Naive thymus-derived CD8-positive, alpha-beta T cell (primary cell): ENCODE measurements at regions not wholly inside any gene's neighbourhood (a gene's known extent, or its start where the extent isn't known, plus 50 kb on each side); places are given as distances from the start of the nearest gene placed in this dataset.

Experiments used
- ATAC-seq, 2 donors: fragments of 150-1000 bp; cut with Tn5 transposase in 1 of 2; sonication (Bioruptor Pico), chemical (Tn5 transposase) in 1 of 2; 1 replicate in 1 of 2; 2 replicates in 1 of 2; pipeline ENCODE4 v1.10.0; 2021; ENCODE audit warnings: mild to moderate bottlenecking in 2 of 2, moderate library complexity in 2 of 2
- POLR2A ChIA-PET: fragments of 350-600 bp; sonication (Branson Sonifier 250); formaldehyde crosslinking; loops from one replicate; lab custom pipeline; 2021; ENCODE audit warnings: antibody characterized with exemption; lab: Charles Lee
- DNase-seq, 10 donors: peaks; one replicate each; pipeline versions ENCODE4 v3.0.0 to v3.0.0-alpha.2; 2020 to 2022
- H3K27ac Mint-ChIP-seq, 10 donors: one replicate each; pipeline ENCODE4 v1.8.0; 2020 to 2022; ENCODE audit warnings: mild to moderate bottlenecking in 10 of 10, mixed read lengths in 10 of 10, moderate library complexity in 4 of 10, inconsistent platforms in 1 of 10
- H3K27me3 Mint-ChIP-seq, 5 donors: one replicate each; pipeline ENCODE4 v1.8.0; 2021 to 2022; ENCODE audit warnings: mixed read lengths in 5 of 5
- H3K36me3 Mint-ChIP-seq, 3 donors: one replicate each; pipeline ENCODE4 v1.8.0; 2020 to 2022; ENCODE audit warnings: mixed read lengths in 3 of 3, mild to moderate bottlenecking in 2 of 3, inconsistent platforms in 1 of 3
- H3K4me1 Mint-ChIP-seq, 4 donors: one replicate each; pipeline ENCODE4 v1.8.0; 2021 to 2022; ENCODE audit warnings: mixed read lengths in 4 of 4
- H3K4me3 Mint-ChIP-seq, 10 donors: one replicate each; pipeline ENCODE4 v1.8.0; 2020 to 2022; ENCODE audit warnings: mild to moderate bottlenecking in 10 of 10, mixed read lengths in 10 of 10, moderate library complexity in 6 of 10, inconsistent platforms in 1 of 10
- H3K9me3 Mint-ChIP-seq, 9 donors: one replicate each; pipeline ENCODE4 v1.8.0; 2020 to 2022; ENCODE audit warnings: mixed read lengths in 9 of 9, mild to moderate bottlenecking in 3 of 9, inconsistent platforms in 1 of 9, moderate library complexity in 1 of 9

DNA sequence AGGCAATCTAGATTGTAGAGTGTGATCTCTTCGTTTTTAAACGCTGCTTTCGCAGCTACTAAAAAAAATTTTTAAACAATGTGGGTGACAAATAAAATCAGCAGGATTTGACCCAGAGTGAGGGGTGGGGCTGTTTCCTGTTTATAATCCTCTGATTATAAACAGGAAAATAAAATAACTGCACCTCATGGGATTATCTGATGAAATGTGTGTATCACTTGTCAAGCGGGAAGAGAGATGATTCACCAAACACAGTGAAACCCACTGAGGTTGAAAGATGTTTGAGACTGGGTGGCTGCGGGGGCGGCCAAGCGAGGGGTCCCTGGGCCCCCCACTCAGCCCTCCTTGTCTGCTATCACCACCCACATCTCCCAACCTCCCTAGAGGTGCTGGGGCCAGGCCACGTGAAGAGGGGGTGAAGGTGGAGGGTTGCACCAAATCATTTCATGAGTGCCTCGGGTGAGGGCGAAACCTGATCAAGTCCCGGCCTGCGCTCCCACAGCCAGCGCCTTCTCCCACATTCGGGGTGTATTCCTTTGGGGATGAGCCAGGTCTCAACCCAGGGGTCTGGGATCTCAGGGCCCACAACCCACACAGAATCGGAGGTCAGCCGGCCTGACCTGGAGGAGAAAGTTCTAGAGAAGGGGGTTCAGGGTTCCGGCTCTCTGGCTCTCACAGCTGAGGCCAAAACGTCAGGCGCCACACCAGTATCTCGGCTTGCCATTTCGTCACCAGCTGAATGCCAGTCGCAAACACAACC is 212.5 kb downstream of the BMP7 start:
- Mint-ChIP-seq H3K9me3 (peaks cover 0 to 3% (median 0%) of the 10 kb centered on the region in 9 donors), H3K4me1 (no peaks in the 10 kb centered on the region), H3K27me3 (peaks cover 3 to 19% (median 8%) of the 10 kb centered on the region in 5 donors), H3K4me3 (no peak overlapping the region), H3K27ac (no peak overlapping the region), H3K36me3 (peaks cover 0 to 3% (median 0%) of the 10 kb centered on the region in 3 donors)
- no peak for ATAC-seq
- POLR2A ChIA-PET: no interaction called here
- no peak for DNase-seq

DNA sequence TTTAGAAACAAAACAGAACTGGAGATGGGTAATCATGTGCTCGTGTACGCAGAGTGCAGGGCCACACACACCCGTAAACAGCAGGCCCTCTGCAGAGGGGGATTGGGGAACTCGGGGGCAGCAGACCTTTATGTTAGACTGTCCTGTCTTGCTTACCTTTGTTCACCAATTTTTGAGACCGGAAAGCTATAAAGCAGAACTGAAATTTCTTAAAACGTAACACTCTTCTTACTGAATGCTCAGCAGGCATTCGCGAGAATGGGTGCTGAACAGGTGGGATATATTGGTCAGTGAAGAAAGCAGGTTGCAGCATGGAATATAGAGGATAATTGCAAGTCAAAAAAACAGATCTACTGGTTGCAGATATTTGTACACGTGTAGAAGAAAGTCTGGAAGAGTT is 211.1 kb downstream of the BMP7 start:
- H3K4me1 Mint-ChIP-seq: no peaks in the 10 kb centered on the region
- no peak overlapping the region for H3K4me3 Mint-ChIP-seq
- no peak for ATAC-seq
- POLR2A ChIA-PET: no interaction called here
- H3K36me3 Mint-ChIP-seq: peaks cover 0 to 3% (median 0%) of the 10 kb centered on the region in 3 donors
- peaks cover 0 to 3% (median 0%) of the 10 kb centered on the region in 9 donors for H3K9me3 Mint-ChIP-seq
- H3K27ac Mint-ChIP-seq: peak overlapping the region in 1 of 10 donors; percentile 74
- DNase-seq: no peak
- H3K27me3 Mint-ChIP-seq: peaks cover 5 to 16% (median 9%) of the 10 kb centered on the region in 5 donors

DNA sequence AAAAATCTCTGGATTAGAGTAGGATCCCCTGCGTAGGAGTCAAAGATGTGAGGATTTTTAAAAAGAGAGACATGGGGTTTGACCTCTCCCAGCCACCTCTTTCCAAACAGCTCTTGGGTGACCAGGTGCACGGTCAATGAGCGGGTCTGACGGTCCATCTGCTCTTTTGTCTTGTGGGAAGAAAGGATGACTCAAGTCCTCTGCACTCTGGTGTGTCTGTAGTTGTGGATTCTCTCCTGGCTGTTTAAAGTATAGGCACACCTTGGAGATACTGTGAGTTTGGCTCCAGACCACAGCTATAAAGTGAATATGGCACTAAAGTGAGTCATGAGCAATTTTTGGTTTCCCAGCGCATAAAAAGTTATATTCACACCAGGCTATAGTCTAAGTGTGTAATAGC is 209.8 kb downstream of the BMP7 start:
- peak overlapping the region in 1 of 10 donors; percentile 53 for H3K27ac Mint-ChIP-seq
- DNase-seq (no peak), ATAC-seq (no peak)
- peaks cover 5 to 13% (median 9%) of the 10 kb centered on the region in 5 donors for H3K27me3 Mint-ChIP-seq
- peaks cover 0 to 3% (median 0%) of the 10 kb centered on the region in 9 donors for H3K9me3 Mint-ChIP-seq
- no peak overlapping the region for H3K4me3 Mint-ChIP-seq
- peaks cover 0 to 3% (median 0%) of the 10 kb centered on the region in 3 donors for H3K36me3 Mint-ChIP-seq
- H3K4me1 Mint-ChIP-seq: no peaks in the 10 kb centered on the region
- POLR2A ChIA-PET: no interaction called here

DNA sequence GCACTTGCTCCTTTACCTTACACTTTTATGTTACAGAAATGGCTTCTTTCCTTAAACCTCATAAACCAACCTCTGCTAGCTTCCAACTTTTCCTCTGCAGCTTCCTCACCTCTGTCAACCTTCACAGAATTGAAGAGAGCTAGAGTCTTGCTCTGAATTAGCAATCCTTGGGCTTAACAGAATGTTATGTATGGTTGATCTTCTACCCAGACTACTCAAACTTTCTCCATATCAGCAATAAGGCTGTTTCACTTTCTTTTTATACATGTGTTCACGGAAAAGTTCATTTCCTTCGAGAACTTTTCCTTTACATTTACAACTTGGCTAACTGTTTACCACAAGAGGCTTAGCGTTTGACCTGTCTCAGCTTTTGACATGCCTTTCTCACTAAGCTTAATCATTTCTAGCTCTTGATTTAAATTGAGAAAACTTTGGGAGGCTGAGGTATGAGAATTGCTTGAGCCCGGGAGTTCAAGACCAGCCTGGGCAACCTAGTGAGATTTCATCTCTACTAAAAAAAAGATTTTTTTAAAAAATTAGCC is 207.3 kb downstream of the BMP7 start:
- Mint-ChIP-seq H3K27ac (no peak overlapping the region), H3K36me3 (no peaks in the 10 kb centered on the region), H3K4me3 (no peak overlapping the region), H3K4me1 (no peaks in the 10 kb centered on the region), H3K27me3 (peaks cover 5 to 21% (median 11%) of the 10 kb centered on the region in 5 donors), H3K9me3 (no peaks in the 10 kb centered on the region)
- ATAC-seq (no peak), DNase-seq (no peak)
- POLR2A ChIA-PET: no interaction called here

DNA sequence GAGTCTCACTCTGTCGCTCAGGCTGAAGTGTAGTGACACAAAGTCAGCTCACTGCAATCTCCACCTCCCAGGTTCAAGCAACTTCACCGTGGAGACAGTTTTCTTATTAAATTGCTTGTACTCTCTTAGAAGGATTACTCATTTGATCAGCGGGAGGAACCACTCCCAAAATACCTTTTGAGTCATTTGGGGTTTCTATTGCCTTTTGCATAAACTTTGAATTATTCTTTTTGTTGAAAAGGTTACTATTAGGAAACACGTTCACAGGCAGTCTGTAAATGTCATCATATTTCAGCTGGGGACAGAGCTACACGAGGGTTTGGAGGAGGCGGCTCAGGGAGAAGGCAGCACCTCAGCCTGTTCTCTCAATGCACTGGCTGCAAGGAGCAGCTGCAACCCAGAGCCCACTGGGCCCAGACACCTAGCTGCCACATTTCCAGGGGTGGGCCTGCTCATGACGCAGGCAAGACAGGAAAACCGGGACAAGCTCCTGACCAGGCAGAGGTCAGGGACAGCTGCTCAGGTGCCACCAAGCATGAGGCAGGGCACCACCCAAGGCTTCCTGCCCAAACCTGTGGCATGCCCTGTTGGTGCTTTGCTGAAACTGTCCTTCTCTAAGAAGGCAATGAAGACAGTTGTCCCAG is 205.9 kb downstream of the BMP7 start:
- DNase-seq (no peak), ATAC-seq (no peak)
- Mint-ChIP-seq H3K36me3 (no peaks in the 10 kb centered on the region), H3K4me1 (no peaks in the 10 kb centered on the region), H3K27me3 (peaks cover 14 to 27% (median 18%) of the 10 kb centered on the region in 5 donors), H3K27ac (no peak overlapping the region), H3K9me3 (no peaks in the 10 kb centered on the region), H3K4me3 (no peak overlapping the region)
- POLR2A ChIA-PET: no interaction called here

DNA sequence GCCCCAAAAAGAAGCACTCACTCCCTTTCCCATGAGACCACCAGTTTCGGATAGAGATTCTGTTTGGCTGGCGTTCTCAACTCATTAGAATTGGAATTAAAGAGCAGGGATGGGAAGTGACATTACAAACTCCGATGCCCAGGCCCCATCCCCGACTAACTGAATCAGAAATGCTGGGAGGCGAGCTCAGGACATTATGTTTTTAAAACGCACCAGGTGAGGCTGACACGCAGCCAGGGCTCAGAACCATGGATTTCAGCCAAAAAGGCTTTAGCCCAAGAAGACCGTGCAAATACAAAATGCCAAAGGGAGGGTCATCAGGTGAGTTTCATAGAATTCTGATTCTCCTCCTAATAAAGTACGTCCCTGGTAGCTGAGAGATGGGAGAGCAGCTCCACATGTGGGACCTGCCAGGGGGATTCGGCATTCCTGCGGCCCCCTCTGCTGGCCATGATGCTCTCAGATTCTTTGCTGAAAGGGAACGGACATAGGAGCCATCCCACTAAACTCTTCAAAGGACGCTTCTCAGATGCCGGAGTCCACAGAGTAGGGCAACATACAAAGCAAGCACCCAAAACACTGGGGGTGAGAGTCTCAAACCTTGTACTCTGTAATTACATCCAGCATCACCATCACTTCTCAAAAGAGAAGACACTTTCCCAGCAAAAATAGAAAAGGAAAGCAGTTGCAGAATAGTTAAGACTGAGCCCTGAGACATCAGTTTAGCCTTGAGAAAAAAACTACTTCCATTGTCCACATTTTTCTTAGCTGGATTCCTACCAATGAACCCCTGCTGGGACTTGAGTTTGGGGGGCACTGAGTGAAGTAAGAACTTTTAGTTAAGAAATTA is 205.2 kb downstream of the BMP7 start:
- POLR2A ChIA-PET: no interaction called here
- no peaks in the 10 kb centered on the region for H3K4me1 Mint-ChIP-seq
- no peaks in the 10 kb centered on the region for H3K36me3 Mint-ChIP-seq
- no peak overlapping the region for H3K27ac Mint-ChIP-seq
- no peak for ATAC-seq
- H3K4me3 Mint-ChIP-seq: no peak overlapping the region
- DNase-seq: no peak
- H3K9me3 Mint-ChIP-seq: no peaks in the 10 kb centered on the region
- peaks cover 15 to 30% (median 20%) of the 10 kb centered on the region in 5 donors for H3K27me3 Mint-ChIP-seq

DNA sequence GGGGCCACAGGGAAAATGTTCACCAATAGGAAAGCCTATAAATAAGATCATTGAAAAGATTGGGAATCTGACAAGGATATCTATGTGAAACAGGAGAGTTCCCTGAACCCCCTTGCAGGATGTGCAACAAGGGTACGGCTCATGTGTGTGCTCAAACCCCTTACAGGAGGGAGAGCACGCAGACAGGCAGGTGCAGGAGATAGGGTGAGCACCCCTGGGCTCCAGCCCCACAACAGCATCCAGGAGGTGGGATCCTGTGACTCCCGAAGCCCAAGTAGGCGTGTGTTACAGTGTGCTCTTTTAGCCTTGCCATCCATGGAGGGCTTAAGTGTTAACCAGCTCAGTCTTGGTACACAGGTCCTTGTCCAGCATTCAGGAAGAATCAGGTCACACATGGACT is 204.2 kb downstream of the BMP7 start:
- DNase-seq (no peak), ATAC-seq (no peak)
- Mint-ChIP-seq H3K27me3 (peaks cover 15 to 35% (median 22%) of the 10 kb centered on the region in 5 donors), H3K36me3 (no peaks in the 10 kb centered on the region), H3K27ac (no peak overlapping the region), H3K4me3 (no peak overlapping the region), H3K9me3 (no peaks in the 10 kb centered on the region), H3K4me1 (no peaks in the 10 kb centered on the region)
- POLR2A ChIA-PET: no interaction called here

DNA sequence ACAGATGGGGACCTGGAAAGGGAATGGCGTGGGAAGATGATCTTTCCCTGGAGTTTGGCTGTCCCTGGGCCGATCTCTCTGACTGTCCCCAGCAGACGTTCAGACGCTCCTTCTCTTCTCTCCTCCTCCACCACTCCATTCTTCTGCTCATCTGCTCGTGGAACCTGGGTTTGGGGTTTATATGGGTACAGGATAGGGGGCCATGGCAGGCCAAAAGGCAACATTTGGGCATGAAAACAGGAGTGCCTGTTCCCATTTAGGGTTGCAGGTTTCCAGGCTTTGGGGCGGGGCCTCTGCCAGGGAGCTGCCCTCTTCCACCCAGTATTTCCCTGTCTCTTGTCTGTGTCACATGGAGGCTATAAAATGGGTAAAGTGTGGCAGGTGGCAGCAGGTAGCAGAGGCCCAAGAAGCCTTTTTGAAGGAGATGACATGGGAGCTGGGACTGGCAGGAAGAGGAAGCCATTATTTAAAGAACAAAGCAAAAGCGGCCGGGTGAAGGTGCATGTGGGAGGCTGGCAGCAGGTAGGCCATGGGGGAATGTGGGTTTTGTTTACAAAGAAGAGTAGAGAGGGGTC is 203.7 kb downstream of the BMP7 start:
- no peak for DNase-seq
- no peaks in the 10 kb centered on the region for H3K9me3 Mint-ChIP-seq
- POLR2A ChIA-PET: no interaction called here
- ATAC-seq: no peak
- no peak overlapping the region for H3K4me3 Mint-ChIP-seq
- H3K4me1 Mint-ChIP-seq: no peaks in the 10 kb centered on the region
- H3K27me3 Mint-ChIP-seq: peaks cover 15 to 34% (median 22%) of the 10 kb centered on the region in 5 donors
- H3K27ac Mint-ChIP-seq: peak overlapping the region in 1 of 10 donors; percentile 30
- no peaks in the 10 kb centered on the region for H3K36me3 Mint-ChIP-seq

DNA sequence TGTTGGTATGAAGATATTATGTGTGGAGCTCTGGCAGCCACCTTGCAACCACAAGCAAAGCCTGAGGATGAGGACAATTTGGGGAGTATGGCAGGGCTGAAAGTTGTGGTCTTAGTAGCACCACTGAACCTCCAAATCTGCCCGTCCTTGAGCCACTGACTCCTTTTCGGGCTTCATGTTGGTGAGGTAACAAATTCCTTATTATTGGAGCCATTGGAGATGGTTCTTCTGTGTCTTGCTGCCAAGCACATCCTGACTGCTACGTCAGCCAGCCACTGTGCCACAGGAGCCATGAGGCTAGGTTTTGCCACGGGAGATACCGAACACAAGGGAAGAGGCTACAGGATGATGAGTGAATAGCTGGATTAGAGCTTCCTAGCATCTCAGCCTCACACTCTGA is 201.6 kb downstream of the BMP7 start:
- Mint-ChIP-seq H3K36me3 (no peaks in the 10 kb centered on the region), H3K27ac (no peak overlapping the region), H3K4me1 (peaks cover 0 to 2% (median 0%) of the 10 kb centered on the region in 4 donors), H3K4me3 (no peak overlapping the region), H3K9me3 (no peaks in the 10 kb centered on the region), H3K27me3 (peaks cover 13 to 37% (median 28%) of the 10 kb centered on the region in 5 donors)
- DNase-seq: no peak
- POLR2A ChIA-PET: no interaction called here
- no peak for ATAC-seq

DNA sequence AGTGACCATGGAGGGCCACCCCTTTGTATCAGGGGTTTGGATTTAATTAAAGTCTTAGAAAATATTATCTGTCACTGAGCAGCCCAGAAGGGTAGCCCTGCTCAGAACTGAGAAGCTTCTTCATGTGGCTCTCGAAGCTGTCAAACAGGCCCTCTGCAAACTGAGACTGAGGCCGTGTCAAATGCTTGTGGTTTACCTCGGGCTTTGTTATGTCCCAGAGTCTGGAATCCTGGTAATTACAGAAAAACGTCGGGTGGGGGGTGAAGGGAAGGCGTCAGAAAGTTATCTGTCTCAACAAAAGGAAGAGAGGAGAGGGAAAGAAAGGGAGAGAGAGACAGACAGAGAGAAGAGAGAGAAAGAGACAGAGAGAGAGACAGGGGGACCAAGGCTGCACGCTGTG is 200.8 kb downstream of the BMP7 start:
- no peak overlapping the region for H3K4me3 Mint-ChIP-seq
- no peaks in the 10 kb centered on the region for H3K9me3 Mint-ChIP-seq
- ATAC-seq: no peak
- peaks cover 13 to 44% (median 36%) of the 10 kb centered on the region in 5 donors for H3K27me3 Mint-ChIP-seq
- no peak for DNase-seq
- no peak overlapping the region for H3K27ac Mint-ChIP-seq
- no peaks in the 10 kb centered on the region for H3K36me3 Mint-ChIP-seq
- POLR2A ChIA-PET: no interaction called here
- peaks cover 0 to 2% (median 0%) of the 10 kb centered on the region in 4 donors for H3K4me1 Mint-ChIP-seq

DNA sequence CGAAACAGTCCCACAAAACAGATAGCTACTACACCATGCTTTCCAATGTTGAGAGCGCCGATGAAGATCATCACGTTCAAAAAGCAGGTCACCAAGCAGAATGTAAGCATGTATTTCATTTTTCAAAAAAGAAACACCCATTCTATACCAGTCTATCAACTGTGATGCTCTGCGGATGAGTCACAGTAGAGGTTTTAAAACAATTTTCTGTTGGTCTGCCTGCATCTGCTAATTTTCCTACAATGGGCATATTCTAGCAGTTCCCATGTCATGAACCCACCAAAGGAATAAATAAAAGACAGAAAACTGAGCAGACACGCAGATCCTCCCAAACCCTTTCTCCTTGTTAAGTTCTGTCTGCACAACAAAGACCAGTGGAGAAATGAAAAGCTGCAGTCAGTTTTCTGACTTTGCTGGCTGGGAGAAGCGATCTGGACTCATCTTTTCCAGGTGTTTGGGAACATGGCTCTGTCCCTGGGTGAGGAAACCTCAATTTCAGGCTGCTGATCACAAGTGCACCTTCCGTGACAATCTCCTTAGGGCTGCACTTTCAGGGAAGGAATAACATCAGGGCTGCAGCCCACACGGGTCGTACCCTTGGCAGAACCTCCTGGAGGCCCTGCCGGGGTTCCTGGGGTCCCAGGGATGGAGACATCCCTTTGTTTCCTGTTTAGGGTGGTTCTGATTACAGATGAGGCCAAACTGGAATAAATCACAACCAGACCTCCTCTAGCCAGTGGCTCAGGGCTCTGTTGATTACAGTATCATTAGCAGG is 200.1 kb downstream of the BMP7 start:
- no peak overlapping the region for H3K27ac Mint-ChIP-seq
- no peak for ATAC-seq
- no peaks in the 10 kb centered on the region for H3K9me3 Mint-ChIP-seq
- no peak overlapping the region for H3K4me3 Mint-ChIP-seq
- POLR2A ChIA-PET: no interaction called here
- H3K36me3 Mint-ChIP-seq: no peaks in the 10 kb centered on the region
- H3K27me3 Mint-ChIP-seq: peaks cover 18 to 48% (median 42%) of the 10 kb centered on the region in 5 donors
- no peak for DNase-seq
- peaks cover 2 to 4% (median 2%) of the 10 kb centered on the region in 4 donors for H3K4me1 Mint-ChIP-seq

DNA sequence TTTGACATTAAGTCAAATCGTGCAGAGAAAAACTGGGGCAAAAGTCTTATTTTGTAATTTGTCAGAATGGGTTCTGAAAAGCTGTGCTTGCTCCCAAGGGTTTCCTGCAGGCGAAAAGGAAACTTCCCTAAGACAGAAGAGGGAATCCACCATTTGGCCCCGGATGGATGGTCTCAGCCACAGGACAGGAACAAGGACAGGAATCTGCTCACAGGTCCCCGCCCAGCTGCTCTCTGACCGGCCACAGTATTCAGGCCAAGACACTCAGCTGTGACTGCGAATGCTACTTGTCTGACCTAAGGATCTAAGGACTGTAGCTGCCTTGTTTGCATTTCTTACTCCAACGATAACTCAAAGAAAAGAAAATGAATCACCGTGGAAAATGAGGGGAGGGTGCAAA is 197.0 kb downstream of the BMP7 start:
- no peak for ATAC-seq
- POLR2A ChIA-PET: no interaction called here
- DNase-seq: no peak
- Mint-ChIP-seq H3K9me3 (no peaks in the 10 kb centered on the region), H3K27ac (no peak overlapping the region), H3K27me3 (peaks cover 19 to 66% (median 61%) of the 10 kb centered on the region in 5 donors), H3K36me3 (no peaks in the 10 kb centered on the region), H3K4me1 (peaks cover 2 to 9% (median 4%) of the 10 kb centered on the region in 4 donors), H3K4me3 (no peak overlapping the region)
